C1 segment of cervical spinal cord (tissue), 14 donors: ENCODE measurements at regions not wholly inside any gene's neighbourhood (a gene's known extent, or its start where the extent isn't known, plus 50 kb on each side); places are given as distances from the start of the nearest gene placed in this dataset.
"Not testable (repeated sequence)": the region's sequence is repeated elsewhere in the genome, so short reads cannot be mapped to it uniquely, and the experiment has no call there.

ENCODE experiments used
- DNase-seq, 14 donors: peaks; one replicate each; lab custom pipeline; 2025; lab: John Stamatoyannopoulos, UW

- DNase-seq: no peak
Observed at GRCh38 chr12:46670636-46671035, 155.2 kb downstream of the SLC38A4 start.

GRCh38 chr12:46669720-46670119 is 156.1 kb downstream of the SLC38A4 start:
- no peak for DNase-seq

- DNase-seq: no peak
Observed at GRCh38 chr12:46667551-46667950, 158.2 kb downstream of the SLC38A4 start.

GRCh38 chr12:46664761-46665287 is 161.0 kb downstream of the SLC38A4 start:
- DNase-seq: no peak

GRCh38 chr12:46663318-46663717 is 162.5 kb downstream of the SLC38A4 start:
- DNase-seq: no peak

- peak in 3 of 14 donors; percentile 3 to 10 (median 6) for DNase-seq
Observed at GRCh38 chr12:46661110-46661845, 164.5 kb downstream of the SLC38A4 start.

GRCh38 chr12:46660719-46661109 is 165.1 kb downstream of the SLC38A4 start:
- DNase-seq: no peak

- no peak for DNase-seq
Observed at GRCh38 chr12:46660276-46660675, 165.5 kb downstream of the SLC38A4 start.

GRCh38 chr12:46659824-46660223 is 166.0 kb downstream of the SLC38A4 start:
- DNase-seq: no peak

- DNase-seq: no peak
Observed at GRCh38 chr12:46659032-46659650, 166.7 kb downstream of the SLC38A4 start.

- no peak for DNase-seq
Observed at GRCh38 chr12:46657453-46658411, 168.1 kb downstream of the SLC38A4 start.

GRCh38 chr12:46655984-46656383 is 169.8 kb downstream of the SLC38A4 start:
- DNase-seq: not testable (repeated sequence)

- no peak for DNase-seq
Observed at GRCh38 chr12:46653311-46653710, 172.5 kb downstream of the SLC38A4 start.

- DNase-seq: no peak
Observed at GRCh38 chr12:46652692-46653091, 173.1 kb downstream of the SLC38A4 start.

- DNase-seq: no peak
Observed at GRCh38 chr12:46650688-46651087, 175.1 kb downstream of the SLC38A4 start.

- no peak for DNase-seq
Observed at GRCh38 chr12:46649433-46649832, 176.4 kb downstream of the SLC38A4 start.

- DNase-seq: no peak
Observed at GRCh38 chr12:46647034-46647433, 178.8 kb downstream of the SLC38A4 start.

- DNase-seq: not testable (repeated sequence)
Observed at GRCh38 chr12:46641649-46642048, 184.1 kb downstream of the SLC38A4 start.

GRCh38 chr12:46635818-46636217 is 190.0 kb downstream of the SLC38A4 start:
- no peak for DNase-seq

GRCh38 chr12:46629331-46630229 is 196.2 kb downstream of the SLC38A4 start:
- DNase-seq: no peak

GRCh38 chr12:46628176-46628575 is 197.6 kb downstream of the SLC38A4 start:
- DNase-seq: no peak
